Esophagus muscularis mucosa (tissue), 3 donors: ENCODE measurements at regions not wholly inside any gene's neighbourhood (a gene's known extent, or its start where the extent isn't known, plus 50 kb on each side); places are given as distances from the start of the nearest gene placed in this dataset.

Source experiments
- EP300 ChIP-seq: sonication (generic); formaldehyde crosslinking; IDR thresholded peaks from one replicate; pipeline ENCODE4 v1.6.1; 2017; ENCODE audit warnings: antibody characterized with exemption
- TF ChIP-seq, protein P1 (sequence below), 3 experiments: fragments of 200-600 bp in 2 of 3; fragments of 450-650 bp in 1 of 3; sonication (generic) in 2 of 3; IDR thresholded peaks; one replicate each; pipeline ENCODE4 v1.5.1; 2017 to 2019; ENCODE audit warnings: antibody characterized with exemption in 3 of 3, mild to moderate bottlenecking in 2 of 3, moderate library complexity in 1 of 3

GRCh38 chr21:14759285-14759684 is 213.2 kb upstream of the SAMSN1 start:
- no peak for TF ChIP-seq EP300
- TF ChIP-seq, protein P1, sequence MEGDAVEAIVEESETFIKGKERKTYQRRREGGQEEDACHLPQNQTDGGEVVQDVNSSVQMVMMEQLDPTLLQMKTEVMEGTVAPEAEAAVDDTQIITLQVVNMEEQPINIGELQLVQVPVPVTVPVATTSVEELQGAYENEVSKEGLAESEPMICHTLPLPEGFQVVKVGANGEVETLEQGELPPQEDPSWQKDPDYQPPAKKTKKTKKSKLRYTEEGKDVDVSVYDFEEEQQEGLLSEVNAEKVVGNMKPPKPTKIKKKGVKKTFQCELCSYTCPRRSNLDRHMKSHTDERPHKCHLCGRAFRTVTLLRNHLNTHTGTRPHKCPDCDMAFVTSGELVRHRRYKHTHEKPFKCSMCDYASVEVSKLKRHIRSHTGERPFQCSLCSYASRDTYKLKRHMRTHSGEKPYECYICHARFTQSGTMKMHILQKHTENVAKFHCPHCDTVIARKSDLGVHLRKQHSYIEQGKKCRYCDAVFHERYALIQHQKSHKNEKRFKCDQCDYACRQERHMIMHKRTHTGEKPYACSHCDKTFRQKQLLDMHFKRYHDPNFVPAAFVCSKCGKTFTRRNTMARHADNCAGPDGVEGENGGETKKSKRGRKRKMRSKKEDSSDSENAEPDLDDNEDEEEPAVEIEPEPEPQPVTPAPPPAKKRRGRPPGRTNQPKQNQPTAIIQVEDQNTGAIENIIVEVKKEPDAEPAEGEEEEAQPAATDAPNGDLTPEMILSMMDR (IDR thresholded peaks at IDR 0.05), result no peak
